Ascending aorta (tissue), 2 donors: ENCODE measurements at regions not wholly inside any gene's neighbourhood (a gene's known extent, or its start where the extent isn't known, plus 50 kb on each side); places are given as distances from the start of the nearest gene placed in this dataset.

Experiments used
- DNase-seq, 2 donors: peaks; one replicate each; pipeline ENCODE4 v3.0.0-alpha.2; 2019; ENCODE audit warnings: low spot score in 2 of 2
- H3K27ac ChIP-seq, 2 donors: fragments of 200-600 bp; sonication (generic); one replicate each; pipeline ENCODE4 v1.5.1; 2016 to 2017; ENCODE audit warnings: mild to moderate bottlenecking in 1 of 2
- H3K27me3 ChIP-seq: fragments of 200-600 bp; sonication (generic); one replicate; pipeline ENCODE4 v1.5.1; 2017
- H3K36me3 ChIP-seq, 2 donors: fragments of 200-600 bp; sonication (generic); one replicate each; pipeline ENCODE4 v1.5.1; 2016
- H3K4me1 ChIP-seq, 2 donors: fragments of 200-600 bp; sonication (generic); one replicate each; pipeline ENCODE4 v1.5.1; 2016 to 2017; ENCODE audit warnings: mild to moderate bottlenecking in 1 of 2
- H3K4me3 ChIP-seq, 2 donors: fragments of 200-600 bp; sonication (generic); one replicate each; pipeline ENCODE4 v1.5.1; 2016 to 2017; ENCODE audit warnings: mild to moderate bottlenecking in 1 of 2
- H3K9me3 ChIP-seq, 2 donors: fragments of 200-600 bp; sonication (generic); one replicate each; pipeline ENCODE4 v1.5.1; 2016
- CTCF ChIP-seq, 3 experiments: fragments of 200-600 bp in 2 of 3; fragments of 450-650 bp in 1 of 3; sonication (generic) in 2 of 3; IDR thresholded peaks; one replicate each; pipeline ENCODE4 v1.5.1; 2016 to 2019; ENCODE audit warnings: antibody characterized with exemption in 3 of 3, mild to moderate bottlenecking in 1 of 3, moderate library complexity in 1 of 3
- intact Hi-C: fragments of 100-400 bp; cut with DNase I; formaldehyde crosslinking; loops from one replicate; pipeline ENCODE4 v1.15.1; 2023

GRCh38 chr4:84164201-84164600, 334.9 kb downstream of the NKX6-1 start:
- TF ChIP-seq CTCF (IDR thresholded peaks at IDR 0.05): no peak
- H3K27ac ChIP-seq: no peak overlapping the region
- H3K4me1 ChIP-seq: no peaks in the 10 kb centered on the region
- no peak overlapping the region for H3K4me3 ChIP-seq
- no peaks in the 10 kb centered on the region for H3K36me3 ChIP-seq
- no peak for DNase-seq
- no peaks in the 10 kb centered on the region for H3K27me3 ChIP-seq
- no peaks in the 10 kb centered on the region for H3K9me3 ChIP-seq
- intact Hi-C loops: no loop called here

- H3K36me3 ChIP-seq: no peaks in the 10 kb centered on the region
- H3K4me1 ChIP-seq: no peaks in the 10 kb centered on the region
- H3K9me3 ChIP-seq: no peaks in the 10 kb centered on the region
- DNase-seq: no peak
- TF ChIP-seq CTCF (IDR thresholded peaks at IDR 0.05): no peak
- no peak overlapping the region for H3K27ac ChIP-seq
- H3K4me3 ChIP-seq: no peak overlapping the region
- no peaks in the 10 kb centered on the region for H3K27me3 ChIP-seq
- intact Hi-C loops: no loop called here
These were observed 339.3 kb downstream of the NKX6-1 start for GRCh38 chr4:84159762-84160161.

- no peak for TF ChIP-seq CTCF (IDR thresholded peaks at IDR 0.05)
- no peaks in the 10 kb centered on the region for H3K36me3 ChIP-seq
- no peak overlapping the region for H3K27ac ChIP-seq
- no peak overlapping the region for H3K4me3 ChIP-seq
- intact Hi-C loops: no loop called here
- no peaks in the 10 kb centered on the region for H3K9me3 ChIP-seq
- no peaks in the 10 kb centered on the region for H3K4me1 ChIP-seq
- no peak for DNase-seq
- H3K27me3 ChIP-seq: no peaks in the 10 kb centered on the region
These were observed 340.4 kb downstream of the NKX6-1 start for GRCh38 chr4:84158670-84159069.

GRCh38 chr4:84151574-84151973, 347.5 kb downstream of the NKX6-1 start:
- Histone ChIP-seq H3K9me3 (no peaks in the 10 kb centered on the region), H3K36me3 (no peaks in the 10 kb centered on the region), H3K27me3 (no peaks in the 10 kb centered on the region), H3K27ac (no peak overlapping the region), H3K4me3 (no peak overlapping the region), H3K4me1 (no peaks in the 10 kb centered on the region)
- no peak for TF ChIP-seq CTCF (IDR thresholded peaks at IDR 0.05)
- no peak for DNase-seq
- intact Hi-C loops: no loop called here

GRCh38 chr4:84150177-84150576, 348.9 kb downstream of the NKX6-1 start:
- no peak for DNase-seq
- Histone ChIP-seq H3K4me1 (no peaks in the 10 kb centered on the region), H3K27me3 (no peaks in the 10 kb centered on the region), H3K9me3 (no peaks in the 10 kb centered on the region), H3K27ac (no peak overlapping the region), H3K4me3 (no peak overlapping the region), H3K36me3 (no peaks in the 10 kb centered on the region)
- intact Hi-C loops: no loop called here
- TF ChIP-seq CTCF (IDR thresholded peaks at IDR 0.05): no peak

GRCh38 chr4:84147831-84148230, 351.3 kb downstream of the NKX6-1 start:
- no peak overlapping the region for H3K27ac ChIP-seq
- no peaks in the 10 kb centered on the region for H3K36me3 ChIP-seq
- H3K4me1 ChIP-seq: no peaks in the 10 kb centered on the region
- H3K27me3 ChIP-seq: no peaks in the 10 kb centered on the region
- no peak for TF ChIP-seq CTCF (IDR thresholded peaks at IDR 0.05)
- no peak overlapping the region for H3K4me3 ChIP-seq
- intact Hi-C loops: no loop called here
- no peaks in the 10 kb centered on the region for H3K9me3 ChIP-seq
- no peak for DNase-seq
